Fibroblast of skin of abdomen (primary cell): ENCODE measurements at regions not wholly inside any gene's neighbourhood (a gene's known extent, or its start where the extent isn't known, plus 50 kb on each side); places are given as distances from the start of the nearest gene placed in this dataset.
"Not testable (repeated sequence)": the region's sequence is repeated elsewhere in the genome, so short reads cannot be mapped to it uniquely, and the experiment has no call there.

Experiments
- DNase-seq: peaks from one replicate; pipeline ENCODE4 v3.0.0-alpha.2; 2013

DNA sequence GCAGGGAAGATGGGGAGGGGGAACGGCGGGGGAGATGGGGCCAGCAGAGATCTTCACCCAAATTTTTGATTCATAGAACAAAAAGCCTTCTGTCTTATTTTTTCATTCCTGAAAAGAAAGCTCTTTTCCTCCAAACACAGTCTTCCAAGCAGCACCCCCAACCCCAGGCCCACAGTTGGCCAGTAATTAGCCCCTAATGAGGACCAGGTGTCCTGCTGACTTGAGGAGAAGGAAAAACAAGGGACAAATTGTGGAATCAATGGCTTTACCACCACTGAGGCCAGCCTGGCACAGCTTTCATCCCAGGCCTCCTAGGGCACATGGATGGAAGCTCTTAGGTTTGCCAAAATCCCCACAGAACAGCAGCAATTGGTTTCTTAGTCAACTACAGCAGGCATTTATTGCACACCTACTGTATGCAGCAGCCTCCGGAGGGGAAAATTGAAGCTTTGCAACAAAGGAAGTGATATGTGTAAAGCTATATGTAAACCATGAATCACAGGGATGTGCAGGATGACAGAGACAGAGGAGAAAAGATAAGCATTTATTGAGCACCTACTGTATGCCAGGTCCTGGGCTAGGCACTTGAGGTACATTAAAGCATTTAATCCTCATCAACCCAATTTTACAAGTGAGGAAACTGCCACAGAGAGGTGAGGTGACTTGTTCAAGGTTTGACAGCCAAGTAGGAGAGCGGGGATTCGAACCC lies 199.5 kb downstream of the TBC1D2B start:
- peak; percentile 24 for DNase-seq

DNA sequence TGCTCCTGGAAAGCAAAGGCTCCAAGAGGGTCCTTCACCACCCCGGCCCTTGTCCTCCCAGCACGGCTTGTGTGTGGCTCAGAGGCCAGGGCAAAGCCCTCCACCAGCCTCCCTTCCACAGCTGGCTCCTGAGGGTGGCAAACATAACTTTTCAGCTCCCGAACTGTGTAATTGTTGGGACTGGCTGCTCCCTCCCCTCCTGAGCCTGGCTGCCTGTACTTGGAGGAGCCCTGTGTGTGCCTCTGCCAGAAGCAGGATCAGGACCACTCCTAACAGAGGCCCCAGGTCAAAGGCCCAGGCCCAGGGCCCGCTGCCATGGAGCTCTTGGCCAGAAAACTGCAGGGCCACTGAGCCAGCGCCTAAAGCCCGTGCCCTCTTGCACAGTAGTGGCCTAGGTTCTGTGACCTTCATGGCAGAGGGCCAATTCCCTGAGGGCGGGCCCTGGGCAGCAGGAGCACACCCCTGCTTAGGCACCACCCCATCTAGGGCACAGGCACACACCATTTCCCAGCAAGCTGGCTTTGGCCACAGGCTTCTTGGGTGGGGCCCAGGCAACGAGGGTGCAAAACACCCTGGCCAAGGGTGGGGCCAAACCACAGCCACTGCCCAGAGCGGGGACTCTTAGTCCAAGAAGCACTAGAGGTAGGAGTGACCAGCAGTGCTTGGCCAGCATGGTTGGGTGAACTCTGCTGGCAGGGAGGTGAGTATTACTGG lies 201.2 kb downstream of the TBC1D2B start:
- DNase-seq = not testable (repeated sequence)

DNA sequence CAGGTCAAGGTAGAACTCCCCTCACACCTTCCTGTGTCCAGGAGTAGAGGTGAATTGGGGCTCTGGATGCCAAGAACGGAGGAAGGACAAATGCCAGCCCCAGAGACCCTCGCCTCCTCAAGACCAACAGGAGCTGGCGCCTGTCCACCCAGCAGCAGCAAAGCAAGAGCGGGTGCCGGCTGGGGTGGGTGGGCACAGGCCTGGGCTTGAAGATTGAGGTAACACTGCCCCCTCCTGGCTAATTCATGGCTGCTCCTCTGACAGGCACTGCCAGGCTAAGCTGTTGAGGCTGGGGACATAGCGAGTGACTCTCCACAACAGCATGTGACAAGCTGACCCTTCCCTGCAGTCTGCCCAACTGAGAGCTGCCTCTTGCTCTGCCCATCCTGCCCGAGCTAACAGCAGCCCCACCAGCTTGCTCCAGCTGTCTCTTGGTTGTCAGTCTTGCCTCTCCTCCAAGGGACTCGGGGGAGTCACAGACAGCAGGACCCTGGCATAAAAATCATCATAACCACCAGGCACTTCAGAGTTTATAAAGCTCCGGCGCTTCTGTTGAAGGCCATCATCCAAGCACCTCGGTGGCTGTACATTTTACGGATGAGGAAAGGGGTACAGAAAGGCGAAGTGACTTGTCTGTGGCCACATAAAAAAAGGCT lies 202.3 kb downstream of the TBC1D2B start:
- DNase-seq = peak; percentile 22

DNA sequence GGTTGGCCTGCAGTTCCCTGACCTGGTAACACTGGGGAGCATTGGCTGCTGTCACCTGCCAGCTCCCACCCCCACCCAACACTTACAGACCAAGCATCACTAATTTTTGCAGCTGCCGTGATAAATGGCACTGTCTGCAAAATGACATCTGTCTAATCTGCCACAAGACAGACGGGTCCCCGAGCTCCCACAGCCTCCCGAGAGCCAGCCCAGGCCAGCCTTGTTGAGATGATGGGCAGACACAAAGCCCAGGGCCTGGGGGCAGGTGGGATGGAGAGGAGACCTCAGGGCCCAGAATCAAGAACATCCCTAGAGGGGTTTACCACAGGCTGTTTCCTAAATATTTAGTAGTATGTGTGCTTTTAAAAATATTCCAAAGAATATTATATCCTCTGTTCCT lies 203.4 kb downstream of the TBC1D2B start:
- no peak for DNase-seq

DNA sequence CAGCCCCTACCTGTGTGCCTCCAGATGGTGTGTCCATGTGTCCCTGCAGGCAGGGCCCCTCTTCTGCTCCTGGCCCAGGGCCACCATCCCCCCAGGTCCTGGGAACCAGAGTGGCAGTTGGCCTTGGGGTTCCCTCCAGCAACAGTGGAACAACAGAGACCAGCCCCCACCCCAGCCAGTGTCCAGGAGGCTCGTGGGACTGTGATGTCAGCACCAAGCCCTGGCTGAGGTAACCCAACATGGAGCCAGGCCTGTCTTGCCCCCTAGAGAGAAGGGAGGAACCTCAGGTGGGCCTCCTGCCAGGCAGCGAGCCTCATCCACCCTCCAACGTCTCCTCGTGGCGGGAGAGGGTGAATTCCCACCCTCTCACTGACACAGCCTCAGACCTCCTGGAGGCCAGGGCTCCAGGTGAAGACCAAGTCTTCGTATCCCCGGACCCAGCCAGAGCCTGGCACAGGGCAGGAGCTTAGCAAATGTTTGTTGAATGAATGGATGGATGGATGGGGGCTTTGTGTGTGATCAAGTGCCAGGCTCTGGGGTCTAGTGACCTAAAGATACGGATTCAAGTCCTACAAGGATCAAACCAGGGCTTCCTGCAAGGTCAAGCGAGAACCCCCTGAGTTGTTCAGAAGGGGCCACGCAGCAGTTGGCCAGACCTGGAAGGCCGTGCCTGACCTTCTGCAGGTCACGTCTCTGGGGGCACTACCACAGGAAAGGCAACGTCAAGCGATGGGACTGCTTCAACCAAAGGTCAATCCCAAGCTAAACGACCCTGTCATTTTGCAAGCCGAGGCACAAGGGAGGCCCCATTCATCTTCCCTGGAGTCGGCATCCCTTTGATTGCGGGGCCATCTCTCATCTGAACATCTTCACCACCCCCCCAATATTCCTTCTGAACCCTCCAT lies 204.7 kb downstream of the TBC1D2B start:
- DNase-seq = not testable (repeated sequence)

DNA sequence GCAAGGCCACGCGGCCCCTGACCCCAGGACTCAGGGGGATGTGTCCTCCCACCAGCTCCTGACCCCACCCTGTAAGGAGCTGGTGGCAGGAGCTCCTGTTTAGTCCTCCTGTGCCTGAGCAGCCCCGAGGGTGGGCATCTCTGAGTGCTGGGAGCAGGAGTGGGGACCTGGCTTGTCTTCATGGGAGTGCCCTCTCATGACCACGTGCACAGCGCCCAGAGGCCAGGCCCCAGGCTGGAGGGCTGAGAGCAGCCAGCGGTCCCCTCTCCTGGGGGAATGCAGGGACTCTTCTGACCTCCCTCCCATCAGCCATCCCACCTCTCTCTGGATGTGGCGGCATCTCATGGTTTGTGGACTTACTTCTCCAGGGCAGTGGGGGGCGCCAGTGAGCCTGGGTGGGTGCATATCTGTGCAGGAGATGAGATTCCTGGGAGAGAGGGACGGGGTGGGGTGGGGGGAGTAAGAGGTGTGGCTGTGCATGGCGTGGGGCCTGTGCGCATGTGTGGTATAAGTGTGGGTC lies 205.6 kb downstream of the TBC1D2B start:
- DNase-seq = no peak

DNA sequence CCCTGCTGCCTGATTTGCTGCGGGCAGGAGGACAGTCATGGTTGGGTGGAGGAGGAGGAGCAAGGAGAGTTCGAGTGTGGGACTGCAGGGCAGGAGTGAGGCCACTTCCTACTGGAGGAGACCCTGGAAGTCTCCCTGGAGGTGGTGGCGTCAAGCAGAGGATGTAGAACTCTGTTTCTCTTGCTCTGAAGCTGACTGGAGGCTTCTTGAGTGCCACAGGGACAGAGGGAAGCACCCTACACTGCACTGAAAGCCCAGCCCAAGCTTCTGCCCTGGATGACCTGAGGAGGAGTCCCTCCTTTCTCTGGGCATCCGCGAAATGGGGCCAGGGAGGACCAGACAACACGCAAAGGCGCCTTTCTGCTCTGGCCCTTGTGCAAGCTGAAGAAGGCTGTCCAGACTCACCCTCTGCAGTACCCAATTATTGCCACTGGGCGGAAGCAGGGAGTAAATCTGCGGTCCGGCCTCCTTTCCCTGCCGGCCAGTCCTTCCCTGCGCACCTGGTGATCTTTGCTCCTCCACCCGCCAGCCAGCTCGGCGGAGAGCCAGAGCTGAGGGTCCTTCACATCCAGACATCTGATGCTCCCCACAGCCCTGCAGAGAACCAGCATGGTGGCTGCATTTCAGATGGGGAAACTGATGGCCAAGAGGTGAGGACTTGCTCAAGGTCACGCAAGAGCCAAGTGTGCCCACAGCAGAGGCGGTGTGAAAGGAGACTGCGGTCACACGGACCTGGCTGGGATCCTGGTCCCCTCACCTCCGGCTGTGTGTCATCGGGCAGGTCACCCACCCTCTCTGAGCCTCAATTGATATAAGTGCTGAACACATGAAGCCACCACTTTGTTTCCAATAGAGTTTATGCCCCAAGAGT lies 207.1 kb downstream of the TBC1D2B start:
- peak; percentile 54 for DNase-seq

DNA sequence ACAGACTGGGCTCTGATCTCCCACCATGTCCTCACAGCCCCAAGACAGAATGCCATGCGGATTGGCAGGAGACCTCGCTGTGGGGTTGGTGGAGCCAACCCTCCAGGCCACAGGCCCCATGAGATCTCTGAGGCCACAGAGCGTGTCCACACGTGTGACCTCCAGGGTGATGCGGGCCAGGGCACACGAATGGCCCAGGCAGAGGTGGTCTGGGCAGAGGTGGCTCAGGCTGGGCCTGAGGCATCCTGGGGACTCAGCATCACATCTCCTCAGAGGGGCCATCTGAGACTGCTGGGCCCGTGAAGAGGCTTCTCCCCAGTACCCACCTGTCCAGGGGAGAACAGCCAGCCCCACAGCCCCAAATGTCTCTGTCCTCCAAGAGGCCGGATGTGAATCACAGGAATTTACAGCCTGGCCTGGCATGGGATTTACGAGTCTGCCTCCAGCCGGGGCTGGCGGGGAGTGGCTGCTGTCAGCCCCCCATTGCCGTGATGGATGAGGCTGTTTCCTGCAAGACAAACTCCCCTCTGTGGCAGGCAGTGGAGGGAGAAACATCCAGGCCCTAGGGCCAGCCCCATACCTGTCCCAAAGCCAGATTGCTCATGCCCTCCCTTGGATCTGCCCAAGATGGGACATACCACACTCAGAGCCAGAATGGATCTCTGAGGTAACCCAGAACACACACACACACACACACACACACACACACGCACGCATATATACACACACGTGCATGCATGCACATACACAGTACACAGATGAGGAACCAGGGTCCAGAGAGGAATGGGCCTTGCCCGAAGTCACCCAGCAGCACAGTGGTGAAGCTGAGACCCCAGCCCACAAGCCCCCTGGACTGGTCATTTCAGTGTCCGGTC lies 208.3 kb downstream of the TBC1D2B start:
- peak; percentile 43 for DNase-seq

DNA sequence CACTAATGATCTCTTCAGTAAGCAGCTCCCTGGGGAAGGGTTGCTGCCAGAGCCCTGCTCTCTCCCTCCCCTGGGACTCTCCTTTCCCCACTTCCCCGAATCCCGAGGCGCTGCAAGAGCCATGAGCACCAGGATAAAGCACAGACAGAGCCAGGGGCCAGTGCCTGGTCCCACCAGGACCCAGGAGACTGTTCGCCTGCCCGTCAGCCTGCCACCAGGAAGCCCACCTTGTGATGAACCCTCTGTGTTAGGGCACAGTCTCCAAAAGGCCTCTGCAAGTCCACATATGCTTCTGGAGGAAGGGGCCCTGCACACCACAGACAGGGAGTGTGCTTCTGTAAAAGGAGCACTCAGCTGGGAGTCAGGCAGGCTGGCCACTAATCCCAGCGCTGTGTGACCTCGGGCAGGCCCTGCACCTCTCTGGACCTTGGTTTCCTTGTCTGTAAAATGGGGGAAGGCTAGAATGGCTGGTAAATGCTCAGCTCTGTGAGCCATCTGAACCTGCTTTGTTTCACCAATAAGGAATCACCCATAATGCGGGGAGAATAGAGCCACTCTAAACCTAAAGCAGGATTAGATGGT lies 209.4 kb downstream of the TBC1D2B start:
- not testable (repeated sequence) for DNase-seq

DNA sequence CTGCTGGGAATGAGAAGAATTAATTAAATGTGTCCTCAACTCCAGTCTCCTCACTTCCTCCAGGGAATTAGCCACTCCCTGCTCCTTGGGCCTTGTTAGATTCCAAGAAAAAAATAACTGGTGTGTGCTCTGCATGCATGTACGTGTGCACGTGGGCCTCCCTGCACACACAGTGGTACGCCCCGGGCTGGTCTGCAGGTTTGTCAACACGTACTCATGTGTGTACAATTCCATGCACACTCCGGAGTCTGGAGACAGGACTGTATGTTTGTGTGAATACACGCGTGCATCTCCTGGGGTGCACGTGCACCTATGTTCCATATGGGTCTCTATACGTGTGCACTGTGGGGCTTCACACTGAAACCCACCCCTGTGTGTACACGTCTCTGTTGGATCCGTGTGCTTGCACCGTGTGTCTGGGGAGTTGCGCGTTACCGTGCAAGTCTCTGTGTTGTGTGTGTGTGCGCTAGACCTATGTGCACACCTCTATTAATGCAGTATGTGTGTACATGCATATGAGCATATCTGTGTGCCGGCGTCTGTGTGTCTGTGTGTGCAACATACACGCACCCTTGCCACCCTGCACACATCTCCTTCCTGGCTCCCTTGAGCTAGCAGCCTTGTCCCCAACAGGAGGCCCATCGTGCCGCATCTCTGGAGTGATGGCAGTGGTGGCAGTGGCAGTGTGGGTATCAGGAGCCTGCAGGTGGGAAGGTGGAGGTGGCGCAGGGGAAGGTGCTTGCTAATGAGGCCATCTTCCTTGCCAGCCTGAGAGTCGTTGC lies 210.1 kb downstream of the TBC1D2B start:
- no peak for DNase-seq

DNA sequence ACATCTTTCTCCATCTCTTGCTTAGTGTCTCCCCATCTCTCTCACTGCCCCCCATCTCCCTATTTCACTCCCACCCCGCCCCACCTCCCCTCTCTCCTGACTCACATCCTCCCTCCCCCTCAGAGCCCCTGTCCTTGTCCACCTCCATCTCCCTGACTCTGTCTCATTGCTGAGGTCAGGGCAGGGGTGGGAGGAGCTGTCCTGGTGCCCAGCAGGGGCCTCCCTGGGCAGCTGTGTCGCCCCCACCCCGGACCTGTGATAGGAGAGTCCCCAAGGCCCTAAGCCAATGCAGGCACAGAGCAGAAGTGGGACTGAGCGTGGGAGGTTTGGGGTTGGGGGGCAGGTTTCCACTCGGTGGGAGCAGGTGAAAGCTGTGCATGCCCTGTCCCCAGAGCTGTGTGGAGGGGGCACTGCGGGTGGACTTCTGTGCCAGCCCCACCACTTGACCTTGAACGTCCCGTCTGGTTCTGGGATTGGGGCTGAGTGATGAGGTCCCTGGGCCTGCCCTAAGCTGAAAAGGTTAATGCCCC lies 210.8 kb downstream of the TBC1D2B start:
- DNase-seq = no peak

DNA sequence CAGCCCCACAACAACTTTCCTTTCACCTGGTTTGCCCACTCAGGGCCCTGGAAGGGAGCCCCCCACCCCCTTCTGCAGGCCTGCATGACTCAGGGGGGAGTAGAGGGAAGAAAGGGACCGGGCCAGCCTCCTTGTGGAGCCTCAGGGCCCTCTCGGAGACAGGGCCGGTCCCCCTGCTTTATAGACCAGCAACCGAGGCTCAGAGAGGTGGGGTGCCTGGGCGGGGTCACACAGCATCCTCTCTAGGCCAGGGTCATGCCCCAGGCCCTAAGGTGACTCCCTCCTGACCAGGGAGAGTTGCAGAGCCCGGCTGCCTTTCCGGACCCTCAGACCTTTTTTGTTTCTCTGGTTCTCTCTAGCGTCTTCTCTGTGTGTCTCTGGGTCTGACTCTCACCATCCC lies 211.3 kb downstream of the TBC1D2B start:
- DNase-seq = no peak

DNA sequence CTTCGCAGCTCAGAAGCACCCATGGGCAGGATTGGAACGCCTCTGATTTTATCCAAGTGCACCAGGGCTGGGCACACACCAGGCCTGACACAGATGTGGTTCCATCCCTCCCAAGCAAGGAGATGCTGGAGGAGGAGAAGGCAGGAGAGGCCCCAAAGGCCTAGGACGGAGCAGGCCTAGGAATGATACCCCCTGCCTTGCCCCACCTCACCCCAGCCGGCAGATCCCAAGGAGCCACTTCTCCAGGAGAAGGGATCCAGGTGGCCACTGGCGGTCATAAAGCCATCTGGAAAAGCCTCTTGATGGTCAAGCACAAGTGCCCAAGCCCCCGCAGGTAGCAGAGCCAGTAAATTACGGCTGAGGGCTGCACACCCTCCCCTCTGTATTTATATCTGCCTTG lies 211.8 kb downstream of the TBC1D2B start:
- no peak for DNase-seq

DNA sequence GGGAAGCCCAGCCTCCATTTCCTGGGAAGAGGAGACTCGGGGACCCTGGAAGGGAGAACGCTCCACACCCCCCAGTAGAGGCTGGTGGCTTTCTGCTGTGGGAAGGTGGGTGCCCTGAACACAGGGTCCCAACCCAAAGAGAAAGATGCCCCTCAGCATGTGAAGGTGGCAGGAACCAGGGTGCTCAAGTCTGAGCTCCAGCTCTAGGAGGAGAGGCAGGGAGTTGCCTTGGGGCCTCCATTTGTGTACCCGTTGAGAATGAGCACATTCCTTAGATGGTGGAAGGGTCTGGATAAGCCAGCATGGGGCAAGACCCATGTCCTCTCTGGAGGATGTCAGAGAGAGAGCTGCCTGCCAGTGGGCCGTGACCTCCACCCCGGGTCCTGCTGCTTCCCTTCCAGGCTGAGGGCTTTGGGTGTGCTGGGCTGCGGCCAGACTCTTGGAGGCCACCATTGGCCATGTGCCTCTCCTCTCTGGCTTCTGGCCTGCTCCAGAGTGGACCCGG lies 212.4 kb downstream of the TBC1D2B start:
- DNase-seq = no peak

DNA sequence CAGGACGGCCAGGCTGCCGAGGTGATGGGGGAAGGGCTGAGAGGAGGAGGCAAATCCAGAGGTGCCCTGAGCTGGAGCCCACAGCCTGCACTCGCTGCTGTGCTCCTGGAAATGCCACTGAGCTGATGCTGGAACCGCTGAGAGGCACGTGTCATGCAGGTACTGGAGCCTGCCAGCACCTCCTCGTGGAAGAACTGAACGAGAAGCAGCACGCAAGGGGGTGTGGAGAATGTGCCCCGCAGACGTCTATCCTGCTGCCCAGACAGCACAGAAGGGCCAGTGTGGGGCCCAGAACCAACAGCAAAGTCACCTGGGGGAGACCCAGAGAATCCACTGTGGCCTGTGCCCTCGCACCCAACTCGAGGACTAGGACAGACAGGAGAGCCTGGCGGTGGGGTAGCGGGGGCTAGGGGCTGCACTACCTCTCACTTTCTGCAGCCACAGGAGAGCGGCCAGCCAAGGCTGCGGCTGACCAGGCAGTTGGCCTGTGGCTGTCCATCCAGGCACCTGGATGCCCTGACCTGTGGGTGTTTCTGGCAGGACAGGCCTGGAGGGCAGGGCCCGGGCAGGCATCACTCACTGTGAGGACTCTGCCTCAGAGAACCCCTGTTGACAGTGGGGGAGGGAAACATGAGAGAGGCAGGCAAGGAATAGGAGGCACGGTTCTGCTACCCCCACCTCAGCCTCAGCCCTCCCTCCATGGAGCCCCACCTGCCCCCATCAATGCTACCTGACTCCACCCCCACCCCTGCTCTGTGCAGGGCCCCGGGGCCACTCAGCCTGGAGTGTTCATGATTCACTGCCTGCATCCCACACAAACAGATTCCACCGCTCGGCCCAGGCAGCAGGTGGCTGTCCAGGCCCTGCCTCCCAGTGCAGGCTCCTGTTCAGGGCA lies 213.1 kb downstream of the TBC1D2B start:
- DNase-seq = no peak

DNA sequence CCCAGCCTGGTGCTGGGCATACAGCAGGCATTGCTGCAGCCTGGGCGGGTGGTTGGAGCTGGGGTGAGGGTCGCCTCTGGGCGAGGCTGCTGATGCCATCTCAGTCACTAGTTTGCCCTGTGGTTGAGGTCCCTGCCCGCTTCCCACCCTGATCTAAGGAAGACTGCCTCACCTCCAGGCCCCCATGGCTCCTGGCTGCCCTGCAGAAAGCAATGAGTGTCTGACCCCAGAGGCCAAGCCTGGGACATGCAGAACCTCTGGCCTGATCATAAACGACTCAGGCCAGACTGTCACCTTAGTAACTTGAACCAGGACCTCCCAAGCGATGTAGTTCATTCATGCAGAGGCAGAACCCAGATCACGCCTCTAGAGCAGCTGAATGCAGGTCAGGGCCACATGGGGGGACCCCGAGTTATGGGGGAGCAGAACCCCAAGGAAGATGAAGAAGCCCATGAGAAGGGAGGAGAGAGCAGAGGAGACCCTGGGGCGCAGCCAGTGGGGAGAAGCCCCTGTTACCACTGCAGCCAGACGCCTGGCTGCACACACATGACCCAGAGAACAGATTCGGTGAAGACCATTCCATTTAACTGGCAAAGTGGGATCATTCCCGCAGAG lies 213.9 kb downstream of the TBC1D2B start:
- DNase-seq = no peak

DNA sequence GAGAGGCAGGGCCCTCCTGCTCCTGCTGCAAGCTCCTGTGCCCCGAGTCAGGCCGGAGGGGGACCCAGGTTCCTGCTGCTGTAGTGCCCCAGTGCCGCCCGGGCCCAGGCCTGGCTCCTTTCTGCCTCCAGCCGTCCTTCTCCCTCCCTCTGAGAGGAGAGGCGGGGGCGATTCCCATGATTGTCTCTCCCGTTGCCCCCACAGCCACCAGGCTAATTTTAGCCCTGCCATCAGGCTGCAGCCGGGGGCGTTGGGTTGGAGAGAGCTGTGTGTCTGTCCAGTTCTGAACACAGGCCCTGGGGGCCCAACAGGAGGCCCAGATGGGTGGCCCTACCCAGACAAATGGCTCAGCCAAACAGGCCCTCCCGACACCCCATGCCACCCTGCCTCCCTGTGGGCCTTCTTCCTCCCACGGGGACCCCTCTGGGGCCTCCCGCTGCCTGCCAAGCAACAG lies 214.8 kb downstream of the TBC1D2B start:
- DNase-seq = no peak
